Fibroblast of mammary gland (primary cell): ENCODE measurements at regions not wholly inside any gene's neighbourhood (a gene's known extent, or its start where the extent isn't known, plus 50 kb on each side); places are given as distances from the start of the nearest gene placed in this dataset.
"Not testable (repeated sequence)": the region's sequence is repeated elsewhere in the genome, so short reads cannot be mapped to it uniquely, and the experiment has no call there.

ENCODE experiments used
- DNase-seq: peaks from one replicate; pipeline ENCODE4 v3.0.0-alpha.2; 2010; ENCODE audit warnings: low read depth
- H3K4me3 ChIP-seq: 2 replicates; pipeline ENCODE4 v1.5.1; 2011; ENCODE audit warnings: low read depth, mild to moderate bottlenecking, low read length, moderate library complexity; ENCODE audit not compliant: control insufficient read depth
- TF ChIP-seq, protein P1 (sequence below): conservative IDR thresholded peaks from 2 replicates; pipeline ENCODE4 v1.5.1; 2011; ENCODE audit warnings: low read depth, low read length, inconsistent platforms; ENCODE audit not compliant: control insufficient read depth, insufficient read depth

DNA sequence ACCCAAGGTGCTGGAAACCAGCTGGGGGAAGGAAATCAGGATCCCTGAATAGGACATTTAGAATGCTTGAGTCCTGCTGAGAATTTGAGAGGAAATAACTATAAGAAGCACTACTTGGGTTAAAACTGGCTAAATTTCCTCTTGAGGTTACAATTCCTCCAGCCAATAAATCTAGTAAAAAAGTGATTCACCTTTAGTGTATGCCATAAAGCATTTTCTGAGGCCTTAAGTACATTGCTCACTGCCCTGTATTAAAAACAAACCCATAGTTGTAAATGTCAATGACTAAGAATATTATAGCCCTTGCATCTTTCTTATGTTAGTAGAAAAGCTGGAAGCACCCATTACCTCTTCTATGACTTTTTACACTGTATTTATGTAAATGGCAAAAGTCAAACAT lies 634.7 kb upstream of the ARRDC3 start:
- H3K4me3 ChIP-seq, result no peak overlapping the region
- DNase-seq, result peak; percentile 87
- TF ChIP-seq, protein P1, sequence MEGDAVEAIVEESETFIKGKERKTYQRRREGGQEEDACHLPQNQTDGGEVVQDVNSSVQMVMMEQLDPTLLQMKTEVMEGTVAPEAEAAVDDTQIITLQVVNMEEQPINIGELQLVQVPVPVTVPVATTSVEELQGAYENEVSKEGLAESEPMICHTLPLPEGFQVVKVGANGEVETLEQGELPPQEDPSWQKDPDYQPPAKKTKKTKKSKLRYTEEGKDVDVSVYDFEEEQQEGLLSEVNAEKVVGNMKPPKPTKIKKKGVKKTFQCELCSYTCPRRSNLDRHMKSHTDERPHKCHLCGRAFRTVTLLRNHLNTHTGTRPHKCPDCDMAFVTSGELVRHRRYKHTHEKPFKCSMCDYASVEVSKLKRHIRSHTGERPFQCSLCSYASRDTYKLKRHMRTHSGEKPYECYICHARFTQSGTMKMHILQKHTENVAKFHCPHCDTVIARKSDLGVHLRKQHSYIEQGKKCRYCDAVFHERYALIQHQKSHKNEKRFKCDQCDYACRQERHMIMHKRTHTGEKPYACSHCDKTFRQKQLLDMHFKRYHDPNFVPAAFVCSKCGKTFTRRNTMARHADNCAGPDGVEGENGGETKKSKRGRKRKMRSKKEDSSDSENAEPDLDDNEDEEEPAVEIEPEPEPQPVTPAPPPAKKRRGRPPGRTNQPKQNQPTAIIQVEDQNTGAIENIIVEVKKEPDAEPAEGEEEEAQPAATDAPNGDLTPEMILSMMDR, result no peak

DNA sequence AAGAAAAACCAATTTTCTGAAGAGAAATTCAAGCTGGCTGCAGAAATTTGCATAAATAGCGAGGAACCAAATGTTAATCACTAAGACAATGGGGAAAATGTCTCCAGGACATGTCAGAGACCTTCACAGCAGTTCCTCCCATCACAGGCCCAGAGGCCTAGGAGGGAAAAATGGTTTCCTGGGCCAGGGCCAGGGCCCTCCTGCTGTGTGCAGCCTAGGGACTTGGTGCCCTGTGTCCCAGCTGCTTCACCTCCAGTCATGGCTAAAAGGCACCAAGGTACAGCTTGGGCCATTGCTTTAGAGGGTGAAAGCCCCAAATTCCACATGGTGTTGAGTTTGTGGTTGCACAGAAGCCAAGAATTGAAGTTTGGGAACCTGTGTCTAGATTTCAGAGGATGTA lies 628.7 kb upstream of the ARRDC3 start:
- not testable (repeated sequence) for DNase-seq, H3K4me3 ChIP-seq

DNA sequence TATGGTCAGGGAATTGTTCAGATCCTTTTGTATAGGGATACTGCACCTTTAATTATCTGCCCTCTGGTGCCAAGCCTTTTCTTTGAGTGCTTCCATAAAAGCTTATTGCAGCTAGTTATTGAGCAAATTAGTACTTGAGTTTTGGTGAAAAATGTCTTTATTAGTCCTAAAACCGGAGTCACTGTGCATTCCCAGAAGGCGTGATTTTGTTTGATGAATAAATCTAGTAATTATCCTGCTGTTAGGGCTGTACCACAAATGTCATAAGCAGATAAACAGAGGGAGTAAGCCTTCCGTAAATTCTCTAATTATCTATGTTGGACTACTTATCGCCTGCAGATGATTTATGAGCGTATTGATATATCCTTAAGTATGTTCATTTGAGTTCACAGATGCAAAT lies 620.7 kb upstream of the ARRDC3 start:
- TF ChIP-seq, protein P1, result no peak
- DNase-seq, result no peak
- H3K4me3 ChIP-seq, result no peak overlapping the region

DNA sequence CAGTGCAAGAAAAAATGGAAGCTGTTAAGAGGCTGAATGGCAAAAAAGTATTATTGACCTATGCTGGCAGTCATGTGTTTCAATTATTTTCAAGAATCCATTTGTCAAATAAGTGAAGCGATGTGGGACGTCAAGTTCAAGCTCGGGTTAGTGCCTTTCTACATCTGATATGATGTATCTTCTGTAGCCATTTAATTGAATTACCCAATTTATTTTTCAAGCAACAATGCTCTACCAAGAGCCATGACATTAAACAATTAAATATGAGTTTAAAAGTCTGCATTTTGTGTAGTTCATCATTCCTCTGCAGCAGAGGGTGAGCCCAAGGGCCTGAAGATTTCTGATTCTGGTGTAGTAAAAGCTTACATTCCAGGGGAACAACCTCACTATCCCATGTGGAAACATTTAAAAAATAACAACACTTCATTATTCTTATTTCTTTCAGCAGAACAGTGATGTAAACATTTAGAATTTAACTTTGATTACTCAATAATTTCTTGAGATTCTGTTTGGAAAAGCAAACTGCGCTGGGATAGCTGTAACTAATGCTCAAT lies 619.7 kb upstream of the ARRDC3 start:
- TF ChIP-seq, protein P1, result no peak
- no peak overlapping the region for H3K4me3 ChIP-seq
- DNase-seq, result peak; percentile 37

DNA sequence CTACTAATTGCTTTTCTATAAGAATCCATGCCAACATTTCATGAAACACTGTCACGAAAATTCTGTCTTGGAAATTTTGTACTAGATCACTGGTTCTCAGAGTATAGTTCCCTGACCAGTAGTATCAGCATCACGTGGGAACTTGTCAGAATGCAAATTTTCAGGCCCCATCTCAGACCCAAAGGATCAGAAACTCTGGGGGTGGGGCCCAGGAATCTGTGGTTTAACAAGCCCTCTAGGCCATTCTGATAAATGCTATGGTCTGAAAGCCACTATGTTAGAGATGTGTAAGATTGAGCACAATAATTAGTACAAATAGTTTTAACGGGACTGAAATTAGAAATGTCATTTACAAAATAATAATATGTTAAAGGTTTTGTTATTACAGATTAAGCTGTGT lies 615.7 kb upstream of the ARRDC3 start:
- DNase-seq, result no peak
- TF ChIP-seq, protein P1, result no peak
- no peak overlapping the region for H3K4me3 ChIP-seq

DNA sequence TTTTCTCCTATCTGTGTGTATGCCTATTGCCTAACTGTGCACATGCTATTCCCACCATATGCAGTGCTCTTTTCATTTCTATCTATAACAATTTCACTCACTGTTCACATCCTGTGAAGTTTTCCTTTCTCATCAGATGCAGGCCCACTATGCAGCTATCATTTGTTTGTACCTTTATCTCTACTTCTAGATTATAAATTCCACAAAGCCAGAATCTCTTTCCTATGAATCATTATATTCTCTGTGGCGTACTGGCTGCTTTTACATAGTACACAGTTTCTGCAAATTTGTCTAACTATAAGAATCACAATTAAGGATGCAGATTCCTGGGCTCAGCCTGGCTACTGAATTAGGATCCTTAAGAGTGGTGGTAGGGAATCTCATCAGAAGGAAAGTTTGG lies 600.8 kb upstream of the ARRDC3 start:
- DNase-seq, result no peak

DNA sequence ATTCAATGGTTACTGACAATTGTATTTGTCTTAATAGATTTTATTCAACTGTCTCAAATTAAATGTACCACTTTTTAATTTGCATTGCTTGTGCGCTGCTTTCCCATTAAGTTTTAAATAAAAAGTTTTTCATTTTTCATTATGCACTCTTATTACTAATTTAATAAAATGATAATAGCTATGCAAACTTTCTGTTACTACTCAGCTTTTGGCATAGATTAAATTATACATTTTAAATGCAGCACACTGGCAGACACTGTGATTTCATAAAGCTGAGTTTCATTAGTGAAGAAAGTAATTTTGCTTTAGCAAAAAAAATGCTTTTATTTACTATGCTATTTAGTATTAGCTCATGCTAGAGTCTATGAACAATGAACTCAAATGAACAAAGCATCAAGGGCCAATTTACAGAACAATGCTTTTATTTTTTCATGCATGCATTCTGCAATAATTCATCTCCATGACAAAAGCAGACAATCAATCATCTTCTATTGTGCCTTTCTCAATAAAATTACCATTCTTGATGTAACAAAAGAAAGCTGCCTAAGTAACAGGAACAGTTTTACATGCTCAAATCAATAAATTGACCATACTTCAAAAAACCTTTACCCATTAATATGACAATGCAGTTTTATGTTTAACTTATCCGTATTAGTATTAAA lies 595.2 kb upstream of the ARRDC3 start:
- TF ChIP-seq, protein P1, result no peak
- no peak for DNase-seq
- no peak overlapping the region for H3K4me3 ChIP-seq

More for the DNA sequence above, 600.8 kb upstream of the ARRDC3 start:
- no peak overlapping the region for H3K4me3 ChIP-seq
- TF ChIP-seq, protein P1, result no peak
